Suprapubic skin (tissue), 4 donors: ENCODE measurements at regions not wholly inside any gene's neighbourhood (a gene's known extent, or its start where the extent isn't known, plus 50 kb on each side); places are given as distances from the start of the nearest gene placed in this dataset.
"Not testable (repeated sequence)": the region's sequence is repeated elsewhere in the genome, so short reads cannot be mapped to it uniquely, and the experiment has no call there.

ENCODE experiments used
- DNase-seq, 2 donors: peaks; one replicate each; pipeline ENCODE4 v3.0.0-alpha.2; 2019; ENCODE audit warnings: low spot score in 2 of 2
- H3K27ac ChIP-seq: fragments of 200-600 bp; sonication (generic); one replicate; pipeline ENCODE4 v1.5.1; 2019
- H3K27me3 ChIP-seq: fragments of 200-600 bp; sonication (generic); one replicate; pipeline ENCODE4 v1.5.1; 2019
- H3K36me3 ChIP-seq: fragments of 200-600 bp; sonication (generic); one replicate; pipeline ENCODE4 v1.5.1; 2019
- H3K4me1 ChIP-seq: fragments of 200-600 bp; sonication (generic); one replicate; pipeline ENCODE4 v1.5.1; 2019
- H3K4me3 ChIP-seq: fragments of 200-600 bp; sonication (generic); one replicate; pipeline ENCODE4 v1.5.1; 2019; ENCODE audit warnings: mild to moderate bottlenecking
- H3K9me3 ChIP-seq: fragments of 200-600 bp; sonication (generic); one replicate; pipeline ENCODE4 v1.5.1; 2019
- EP300 ChIP-seq: sonication (generic); formaldehyde crosslinking; IDR thresholded peaks from one replicate; pipeline ENCODE4 v1.6.1; 2017; ENCODE audit warnings: antibody characterized with exemption
- POLR2A ChIP-seq, 2 donors: fragments of 450-650 bp; IDR thresholded peaks; one replicate each; pipeline ENCODE4 v1.6.1; 2017; ENCODE audit warnings: antibody characterized with exemption in 2 of 2, mild to moderate bottlenecking in 2 of 2, moderate library complexity in 2 of 2
- POLR2AphosphoS5 ChIP-seq, 3 donors: sonication (generic); formaldehyde crosslinking; IDR thresholded peaks; one replicate each; pipeline ENCODE4 v1.6.1; 2017; ENCODE audit warnings: antibody characterized with exemption in 3 of 3
- WGBS: methylation state at CpG from one replicate; pipeline ENCODE4 v1.1.5; 2018; 5-methylcytosine and 5-hydroxymethylcytosine counted together
- TF ChIP-seq, protein P1 (sequence below), 2 donors: fragments of 200-600 bp in 1 of 2; fragments of 450-650 bp in 1 of 2; sonication (generic) in 1 of 2; IDR thresholded peaks; one replicate each; pipeline ENCODE4 v1.5.1; 2016 to 2019; ENCODE audit warnings: antibody characterized with exemption in 2 of 2, mild to moderate bottlenecking in 1 of 2, moderate library complexity in 1 of 2

DNA sequence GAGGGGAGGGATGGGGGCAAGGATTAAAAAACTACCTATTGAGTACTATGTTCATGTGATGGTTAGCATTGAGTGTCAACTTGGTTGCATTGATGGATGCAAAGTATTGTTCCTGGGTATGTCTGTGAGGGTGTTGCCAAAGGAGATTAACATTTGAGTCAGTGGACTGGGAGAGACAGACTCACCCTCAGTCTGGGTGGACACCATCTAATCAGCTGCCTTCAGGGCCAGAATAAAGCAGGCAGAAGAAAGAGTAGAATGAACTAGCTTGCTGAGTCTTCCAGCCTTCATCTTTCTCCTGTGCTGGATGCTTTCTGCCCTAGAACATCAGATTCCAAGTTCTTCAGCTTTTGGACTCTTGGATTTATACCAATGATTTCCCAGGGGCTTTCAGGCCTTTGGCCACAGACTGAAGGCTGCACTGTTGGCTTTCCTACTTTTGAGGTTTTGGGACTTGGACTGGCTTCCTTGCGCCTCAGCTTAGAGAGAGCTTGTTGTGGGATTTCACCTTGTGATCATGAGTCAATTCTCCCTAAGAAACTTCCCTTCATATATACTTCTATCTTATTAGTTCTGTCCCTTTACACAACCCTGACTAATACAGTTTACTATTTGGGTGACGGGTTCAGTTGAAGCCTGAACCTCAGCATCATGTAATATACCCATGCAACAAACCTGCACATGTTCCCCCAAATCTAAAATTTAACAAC, 70.2 kb downstream of the MTNR1B start:
- no peak overlapping the region for H3K27ac ChIP-seq
- H3K36me3 ChIP-seq, result no peaks in the 10 kb centered on the region
- TF ChIP-seq, protein P1, sequence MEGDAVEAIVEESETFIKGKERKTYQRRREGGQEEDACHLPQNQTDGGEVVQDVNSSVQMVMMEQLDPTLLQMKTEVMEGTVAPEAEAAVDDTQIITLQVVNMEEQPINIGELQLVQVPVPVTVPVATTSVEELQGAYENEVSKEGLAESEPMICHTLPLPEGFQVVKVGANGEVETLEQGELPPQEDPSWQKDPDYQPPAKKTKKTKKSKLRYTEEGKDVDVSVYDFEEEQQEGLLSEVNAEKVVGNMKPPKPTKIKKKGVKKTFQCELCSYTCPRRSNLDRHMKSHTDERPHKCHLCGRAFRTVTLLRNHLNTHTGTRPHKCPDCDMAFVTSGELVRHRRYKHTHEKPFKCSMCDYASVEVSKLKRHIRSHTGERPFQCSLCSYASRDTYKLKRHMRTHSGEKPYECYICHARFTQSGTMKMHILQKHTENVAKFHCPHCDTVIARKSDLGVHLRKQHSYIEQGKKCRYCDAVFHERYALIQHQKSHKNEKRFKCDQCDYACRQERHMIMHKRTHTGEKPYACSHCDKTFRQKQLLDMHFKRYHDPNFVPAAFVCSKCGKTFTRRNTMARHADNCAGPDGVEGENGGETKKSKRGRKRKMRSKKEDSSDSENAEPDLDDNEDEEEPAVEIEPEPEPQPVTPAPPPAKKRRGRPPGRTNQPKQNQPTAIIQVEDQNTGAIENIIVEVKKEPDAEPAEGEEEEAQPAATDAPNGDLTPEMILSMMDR (IDR thresholded peaks at IDR 0.05), result no peak
- TF ChIP-seq EP300, result no peak
- no peak for TF ChIP-seq POLR2AphosphoS5 (IDR thresholded peaks at IDR 0.05)
- TF ChIP-seq POLR2A (IDR thresholded peaks at IDR 0.05), result no peak
- no peak overlapping the region for H3K4me3 ChIP-seq
- no peaks in the 10 kb centered on the region for H3K4me1 ChIP-seq
- peaks cover 3% of the 10 kb centered on the region for H3K9me3 ChIP-seq
- no peak for DNase-seq
- WGBS, result 86% methylated on average over 2 of the region's 2 CpGs
- no peaks in the 10 kb centered on the region for H3K27me3 ChIP-seq

DNA sequence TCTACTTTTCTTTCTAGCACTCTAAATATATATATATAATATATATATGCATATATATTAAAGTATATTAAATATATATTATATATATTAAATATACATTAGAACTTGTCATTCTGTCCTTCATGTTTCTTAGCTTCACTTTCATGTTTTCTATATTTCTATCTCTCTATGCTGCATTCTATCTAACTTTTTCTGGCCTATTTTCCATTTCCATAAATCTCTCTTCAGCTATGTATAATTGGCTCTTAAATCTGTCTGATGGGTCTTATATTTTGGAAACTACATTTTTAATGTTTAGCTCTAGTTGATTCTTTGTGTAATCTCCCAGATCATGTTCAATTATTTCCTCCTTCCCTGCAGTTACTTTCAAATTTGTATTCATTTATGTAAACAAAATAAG, 72.2 kb downstream of the MTNR1B start:
- no peak for TF ChIP-seq EP300
- no peaks in the 10 kb centered on the region for H3K36me3 ChIP-seq
- peaks cover 3% of the 10 kb centered on the region for H3K9me3 ChIP-seq
- H3K27me3 ChIP-seq, result no peaks in the 10 kb centered on the region
- no peak overlapping the region for H3K4me3 ChIP-seq
- no peak overlapping the region for H3K27ac ChIP-seq
- H3K4me1 ChIP-seq, result no peaks in the 10 kb centered on the region
- no peak for DNase-seq

DNA sequence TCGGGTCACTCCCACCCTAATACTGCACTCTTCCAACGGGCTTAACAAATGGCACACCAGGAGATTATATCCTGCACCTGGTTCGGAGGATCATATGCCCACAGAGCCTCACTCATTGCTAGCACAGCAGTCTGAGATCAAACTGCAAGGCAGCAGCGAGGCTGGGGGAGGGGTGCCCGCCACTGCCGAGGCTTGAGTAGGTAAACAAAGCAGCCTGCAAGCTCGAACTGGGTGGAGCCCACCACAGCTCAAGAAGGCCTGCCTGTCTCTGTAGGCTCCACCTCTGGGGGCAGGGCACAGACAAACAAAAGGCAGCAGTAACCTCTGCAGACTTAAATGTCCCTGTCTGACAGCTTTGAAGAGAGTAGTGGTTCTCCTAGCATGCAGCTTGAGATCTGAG, 73.7 kb downstream of the MTNR1B start:
- H3K36me3 ChIP-seq, result not testable (repeated sequence)
- WGBS, result 88% methylated on average over 7 of the region's 7 CpGs

DNA sequence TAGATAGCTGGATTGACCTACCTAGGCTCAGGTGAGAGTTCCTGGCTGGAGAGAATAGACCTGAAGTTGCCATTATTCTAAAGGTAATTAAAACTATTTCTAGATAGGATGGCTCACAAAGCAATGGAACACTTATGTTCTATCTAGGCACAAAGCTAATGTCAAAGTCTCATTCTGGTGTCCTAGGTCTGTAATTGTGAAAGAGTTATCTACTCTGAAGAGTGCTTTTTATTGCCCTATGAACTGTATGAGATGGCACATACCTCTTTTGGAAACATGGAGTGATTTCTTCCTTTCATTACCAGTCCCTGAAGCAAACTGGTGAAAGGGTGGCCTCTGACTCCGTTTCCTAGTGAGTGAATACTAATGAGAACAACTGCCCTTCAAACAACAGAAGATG, 80.3 kb downstream of the MTNR1B start:
- Histone ChIP-seq H3K27ac (no peak overlapping the region), H3K27me3 (no peaks in the 10 kb centered on the region), H3K36me3 (no peaks in the 10 kb centered on the region), H3K4me3 (no peak overlapping the region), H3K9me3 (no peaks in the 10 kb centered on the region), H3K4me1 (no peaks in the 10 kb centered on the region)
- WGBS, result 28% methylated on average over 1 of the region's 1 CpG
- TF ChIP-seq EP300, result no peak
- TF ChIP-seq, protein P1 (IDR thresholded peaks at IDR 0.05), result no peak
- no peak for TF ChIP-seq POLR2AphosphoS5 (IDR thresholded peaks at IDR 0.05)
- TF ChIP-seq POLR2A (IDR thresholded peaks at IDR 0.05), result no peak
- no peak for DNase-seq

More for the DNA sequence above, 73.7 kb downstream of the MTNR1B start:
- DNase-seq, H3K27ac ChIP-seq, H3K27me3 ChIP-seq, H3K4me1 ChIP-seq, H3K9me3 ChIP-seq, H3K4me3 ChIP-seq: not testable (repeated sequence)

DNA sequence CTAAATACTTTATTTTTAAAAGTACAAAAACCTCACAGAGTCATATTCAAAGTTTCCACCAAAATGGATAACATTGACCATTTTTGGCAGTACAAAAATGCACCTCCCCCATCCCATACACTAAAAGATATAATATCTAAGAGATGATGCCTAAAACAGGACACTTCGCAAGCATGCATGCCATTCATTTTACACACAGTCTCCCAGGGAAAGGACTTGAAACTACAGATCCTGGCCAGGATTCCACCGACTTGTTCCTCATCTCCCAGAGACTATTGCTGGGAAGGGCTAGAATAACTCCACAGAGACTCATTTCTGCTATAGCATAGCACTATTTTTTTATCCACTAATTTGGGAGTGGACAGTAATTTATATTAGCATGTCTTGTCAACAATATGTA, 81.7 kb downstream of the MTNR1B start:
- Histone ChIP-seq H3K9me3 (no peaks in the 10 kb centered on the region), H3K4me3 (no peak overlapping the region), H3K4me1 (no peaks in the 10 kb centered on the region), H3K36me3 (no peaks in the 10 kb centered on the region), H3K27ac (no peak overlapping the region), H3K27me3 (no peaks in the 10 kb centered on the region)
- no peak for DNase-seq
- TF ChIP-seq EP300 (no peak), POLR2AphosphoS5 (IDR thresholded peaks at IDR 0.05) (no peak), POLR2A (IDR thresholded peaks at IDR 0.05) (no peak)
- TF ChIP-seq, protein P1 (IDR thresholded peaks at IDR 0.05), result no peak
- WGBS, result 59% methylated on average over 2 of the region's 2 CpGs

DNA sequence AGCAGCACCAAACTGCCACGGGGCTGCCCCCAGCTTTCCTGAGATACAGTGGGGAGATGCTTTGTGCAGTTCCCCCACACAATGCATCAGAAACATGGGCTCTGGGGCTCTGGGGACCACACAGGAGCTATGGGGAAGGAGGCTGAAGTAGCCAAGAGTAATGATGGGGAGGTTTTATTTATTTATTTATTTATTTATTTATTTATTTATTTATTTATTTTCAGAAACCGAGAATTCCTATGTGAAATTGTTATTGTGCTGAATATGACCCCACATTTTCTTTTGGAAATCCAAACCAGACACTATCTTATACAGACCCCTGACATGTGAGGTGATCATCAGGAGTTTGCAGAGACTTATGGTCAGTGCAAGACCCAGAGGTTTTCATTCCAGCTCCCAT, 84.4 kb downstream of the MTNR1B start:
- Histone ChIP-seq H3K36me3 (no peaks in the 10 kb centered on the region), H3K4me3 (no peak overlapping the region), H3K4me1 (no peaks in the 10 kb centered on the region), H3K9me3 (no peaks in the 10 kb centered on the region), H3K27me3 (no peaks in the 10 kb centered on the region), H3K27ac (no peak overlapping the region)
- TF ChIP-seq, protein P1 (IDR thresholded peaks at IDR 0.05), result no peak
- no peak for TF ChIP-seq EP300
- TF ChIP-seq POLR2AphosphoS5 (IDR thresholded peaks at IDR 0.05), result no peak
- TF ChIP-seq POLR2A (IDR thresholded peaks at IDR 0.05), result no peak
- DNase-seq, result no peak
- WGBS, result 84% methylated on average over 2 of the region's 2 CpGs
